ENCODE measurements at regions not wholly inside any gene's neighbourhood (a gene's known extent, or its start where the extent isn't known, plus 50 kb on each side); places are given as distances from the start of the nearest gene placed in this dataset.

- DNase-seq: no peak
- no peak overlapping the region for H3K9ac ChIP-seq (ENCODE audit: low read length)
- H2AFZ ChIP-seq (ENCODE audit: low read length): no peak overlapping the region
- no peaks in the 10 kb centered on the region for H3K79me2 ChIP-seq (ENCODE audit: low read length)
- no peaks in the 10 kb centered on the region for H3K9me3 ChIP-seq (ENCODE audit: low read length)
- H3K27ac ChIP-seq (ENCODE audit: low read length): no peak overlapping the region
- no peaks in the 10 kb centered on the region for H3K27me3 ChIP-seq (ENCODE audit: low read length)
- no peaks in the 10 kb centered on the region for H3K9me2 ChIP-seq (replicated peaks; ENCODE audit: insufficient read depth, low read length)
- no peak overlapping the region for H3K4me2 ChIP-seq (ENCODE audit: low read depth, low read length, poor library complexity, severe bottlenecking)
- H4K20me1 ChIP-seq (ENCODE audit: insufficient read depth, low read depth, low read length): no peaks in the 10 kb centered on the region
- H3K4me1 ChIP-seq (ENCODE audit: low read length): no peaks in the 10 kb centered on the region
- no peak overlapping the region for H3K4me3 ChIP-seq (ENCODE audit: low read length)
- no peaks in the 10 kb centered on the region for H3K36me3 ChIP-seq (ENCODE audit: insufficient read depth, low read length)
Observed at GRCh38 chr20:62543470-62544302, 67.9 kb upstream of the GATA5 start.

- no peak for DNase-seq
- no peak overlapping the region for H3K9ac ChIP-seq (ENCODE audit: low read length)
- H3K9me3 ChIP-seq (ENCODE audit: low read length): no peaks in the 10 kb centered on the region
- no peak overlapping the region for H3K4me3 ChIP-seq (ENCODE audit: low read length)
- H3K79me2 ChIP-seq (ENCODE audit: low read length): no peaks in the 10 kb centered on the region
- no peaks in the 10 kb centered on the region for H3K9me2 ChIP-seq (replicated peaks; ENCODE audit: insufficient read depth, low read length)
- H2AFZ ChIP-seq (ENCODE audit: low read length): no peak overlapping the region
- H3K4me2 ChIP-seq (ENCODE audit: low read depth, low read length, poor library complexity, severe bottlenecking): no peak overlapping the region
- no peaks in the 10 kb centered on the region for H3K36me3 ChIP-seq (ENCODE audit: insufficient read depth, low read length)
- no peaks in the 10 kb centered on the region for H3K4me1 ChIP-seq (ENCODE audit: low read length)
- no peaks in the 10 kb centered on the region for H3K27me3 ChIP-seq (ENCODE audit: low read length)
- no peak overlapping the region for H3K27ac ChIP-seq (ENCODE audit: low read length)
- no peaks in the 10 kb centered on the region for H4K20me1 ChIP-seq (ENCODE audit: insufficient read depth, low read depth, low read length)
Observed at GRCh38 chr20:62544505-62545055, 68.8 kb upstream of the GATA5 start.

GRCh38 chr20:62545271-62545670 lies 69.5 kb upstream of the GATA5 start:
- no peaks in the 10 kb centered on the region for H3K9me3 ChIP-seq (ENCODE audit: low read length)
- H3K4me1 ChIP-seq (ENCODE audit: low read length): no peaks in the 10 kb centered on the region
- no peaks in the 10 kb centered on the region for H3K27me3 ChIP-seq (ENCODE audit: low read length)
- H3K36me3 ChIP-seq (ENCODE audit: insufficient read depth, low read length): no peaks in the 10 kb centered on the region
- H3K4me3 ChIP-seq (ENCODE audit: low read length): no peak overlapping the region
- no peak overlapping the region for H2AFZ ChIP-seq (ENCODE audit: low read length)
- no peak for DNase-seq
- H3K9me2 ChIP-seq (replicated peaks; ENCODE audit: insufficient read depth, low read length): no peaks in the 10 kb centered on the region
- no peaks in the 10 kb centered on the region for H3K79me2 ChIP-seq (ENCODE audit: low read length)
- no peak overlapping the region for H3K27ac ChIP-seq (ENCODE audit: low read length)
- H3K9ac ChIP-seq (ENCODE audit: low read length): no peak overlapping the region
- H3K4me2 ChIP-seq (ENCODE audit: low read depth, low read length, poor library complexity, severe bottlenecking): no peak overlapping the region
- no peaks in the 10 kb centered on the region for H4K20me1 ChIP-seq (ENCODE audit: insufficient read depth, low read depth, low read length)

GRCh38 chr20:62545901-62546525 lies 70.2 kb upstream of the GATA5 start:
- Histone ChIP-seq H3K27ac (ENCODE audit: low read length) (no peak overlapping the region), H3K4me3 (ENCODE audit: low read length) (no peak overlapping the region), H3K9me3 (ENCODE audit: low read length) (no peaks in the 10 kb centered on the region), H3K79me2 (ENCODE audit: low read length) (no peaks in the 10 kb centered on the region), H2AFZ (ENCODE audit: low read length) (no peak overlapping the region), H4K20me1 (ENCODE audit: insufficient read depth, low read depth, low read length) (no peaks in the 10 kb centered on the region), H3K36me3 (ENCODE audit: insufficient read depth, low read length) (no peaks in the 10 kb centered on the region), H3K9me2 (replicated peaks; ENCODE audit: insufficient read depth, low read length) (no peaks in the 10 kb centered on the region), H3K4me1 (ENCODE audit: low read length) (no peaks in the 10 kb centered on the region), H3K9ac (ENCODE audit: low read length) (no peak overlapping the region), H3K27me3 (ENCODE audit: low read length) (no peaks in the 10 kb centered on the region), H3K4me2 (ENCODE audit: low read depth, low read length, poor library complexity, severe bottlenecking) (no peak overlapping the region)
- DNase-seq: no peak

- no peaks in the 10 kb centered on the region for H3K9me3 ChIP-seq (ENCODE audit: low read length)
- no peaks in the 10 kb centered on the region for H3K4me1 ChIP-seq (ENCODE audit: low read length)
- H3K36me3 ChIP-seq (ENCODE audit: insufficient read depth, low read length): no peaks in the 10 kb centered on the region
- H3K27ac ChIP-seq (ENCODE audit: low read length): no peak overlapping the region
- no peaks in the 10 kb centered on the region for H3K9me2 ChIP-seq (replicated peaks; ENCODE audit: insufficient read depth, low read length)
- no peaks in the 10 kb centered on the region for H3K27me3 ChIP-seq (ENCODE audit: low read length)
- H3K4me3 ChIP-seq (ENCODE audit: low read length): no peak overlapping the region
- H3K4me2 ChIP-seq (ENCODE audit: low read depth, low read length, poor library complexity, severe bottlenecking): no peak overlapping the region
- H4K20me1 ChIP-seq (ENCODE audit: insufficient read depth, low read depth, low read length): no peaks in the 10 kb centered on the region
- no peak for DNase-seq
- H3K9ac ChIP-seq (ENCODE audit: low read length): no peak overlapping the region
- no peaks in the 10 kb centered on the region for H3K79me2 ChIP-seq (ENCODE audit: low read length)
- H2AFZ ChIP-seq (ENCODE audit: low read length): no peak overlapping the region
Observed at GRCh38 chr20:62546606-62547005, 70.8 kb upstream of the GATA5 start.

GRCh38 chr20:62547364-62547763 lies 71.6 kb upstream of the GATA5 start:
- Histone ChIP-seq H3K27me3 (ENCODE audit: low read length) (no peaks in the 10 kb centered on the region), H3K79me2 (ENCODE audit: low read length) (no peaks in the 10 kb centered on the region), H3K27ac (ENCODE audit: low read length) (no peak overlapping the region), H3K4me1 (ENCODE audit: low read length) (no peaks in the 10 kb centered on the region), H3K9me2 (replicated peaks; ENCODE audit: insufficient read depth, low read length) (no peaks in the 10 kb centered on the region), H3K4me3 (ENCODE audit: low read length) (no peak overlapping the region), H3K4me2 (ENCODE audit: low read depth, low read length, poor library complexity, severe bottlenecking) (no peak overlapping the region), H3K9ac (ENCODE audit: low read length) (no peak overlapping the region), H2AFZ (ENCODE audit: low read length) (no peak overlapping the region), H3K36me3 (ENCODE audit: insufficient read depth, low read length) (no peaks in the 10 kb centered on the region), H4K20me1 (ENCODE audit: insufficient read depth, low read depth, low read length) (no peaks in the 10 kb centered on the region), H3K9me3 (ENCODE audit: low read length) (no peaks in the 10 kb centered on the region)
- DNase-seq: no peak

GRCh38 chr20:62548471-62548870 lies 72.7 kb upstream of the GATA5 start:
- Histone ChIP-seq H4K20me1 (ENCODE audit: insufficient read depth, low read depth, low read length) (no peaks in the 10 kb centered on the region), H3K79me2 (ENCODE audit: low read length) (no peaks in the 10 kb centered on the region), H3K4me2 (ENCODE audit: low read depth, low read length, poor library complexity, severe bottlenecking) (no peak overlapping the region), H3K27ac (ENCODE audit: low read length) (no peak overlapping the region), H3K4me3 (ENCODE audit: low read length) (no peak overlapping the region), H2AFZ (ENCODE audit: low read length) (no peak overlapping the region), H3K9me2 (replicated peaks; ENCODE audit: insufficient read depth, low read length) (no peaks in the 10 kb centered on the region), H3K9me3 (ENCODE audit: low read length) (no peaks in the 10 kb centered on the region), H3K36me3 (ENCODE audit: insufficient read depth, low read length) (no peaks in the 10 kb centered on the region), H3K9ac (ENCODE audit: low read length) (no peak overlapping the region), H3K27me3 (ENCODE audit: low read length) (no peaks in the 10 kb centered on the region), H3K4me1 (ENCODE audit: low read length) (no peaks in the 10 kb centered on the region)
- no peak for DNase-seq

GRCh38 chr20:62549029-62549428 lies 73.2 kb upstream of the GATA5 start:
- no peaks in the 10 kb centered on the region for H3K79me2 ChIP-seq (ENCODE audit: low read length)
- no peak overlapping the region for H3K27ac ChIP-seq (ENCODE audit: low read length)
- no peaks in the 10 kb centered on the region for H3K9me3 ChIP-seq (ENCODE audit: low read length)
- no peaks in the 10 kb centered on the region for H3K27me3 ChIP-seq (ENCODE audit: low read length)
- no peaks in the 10 kb centered on the region for H3K4me1 ChIP-seq (ENCODE audit: low read length)
- H3K4me2 ChIP-seq (ENCODE audit: low read depth, low read length, poor library complexity, severe bottlenecking): no peak overlapping the region
- H3K4me3 ChIP-seq (ENCODE audit: low read length): no peak overlapping the region
- H3K9me2 ChIP-seq (replicated peaks; ENCODE audit: insufficient read depth, low read length): no peaks in the 10 kb centered on the region
- DNase-seq: no peak
- H4K20me1 ChIP-seq (ENCODE audit: insufficient read depth, low read depth, low read length): no peaks in the 10 kb centered on the region
- H3K9ac ChIP-seq (ENCODE audit: low read length): no peak overlapping the region
- H3K36me3 ChIP-seq (ENCODE audit: insufficient read depth, low read length): no peaks in the 10 kb centered on the region
- H2AFZ ChIP-seq (ENCODE audit: low read length): no peak overlapping the region
